SK-N-SH (cell line): ENCODE measurements at regions not wholly inside any gene's neighbourhood (a gene's known extent, or its start where the extent isn't known, plus 50 kb on each side); places are given as distances from the start of the nearest gene placed in this dataset.

Experiments
- POLR2AphosphoS5 ChIP-seq: IDR thresholded peaks from 2 replicates; pipeline ENCODE4 v1.6.1; 2012; ENCODE audit warnings: low read depth, low read length
- TF ChIP-seq, protein P1 (sequence below): fragments of 200-600 bp; sonication (generic); IDR thresholded peaks from 2 replicates; pipeline ENCODE4 v1.6.1; 2017; ENCODE audit warnings: antibody characterized with exemption, mild to moderate bottlenecking, moderate library complexity

DNA sequence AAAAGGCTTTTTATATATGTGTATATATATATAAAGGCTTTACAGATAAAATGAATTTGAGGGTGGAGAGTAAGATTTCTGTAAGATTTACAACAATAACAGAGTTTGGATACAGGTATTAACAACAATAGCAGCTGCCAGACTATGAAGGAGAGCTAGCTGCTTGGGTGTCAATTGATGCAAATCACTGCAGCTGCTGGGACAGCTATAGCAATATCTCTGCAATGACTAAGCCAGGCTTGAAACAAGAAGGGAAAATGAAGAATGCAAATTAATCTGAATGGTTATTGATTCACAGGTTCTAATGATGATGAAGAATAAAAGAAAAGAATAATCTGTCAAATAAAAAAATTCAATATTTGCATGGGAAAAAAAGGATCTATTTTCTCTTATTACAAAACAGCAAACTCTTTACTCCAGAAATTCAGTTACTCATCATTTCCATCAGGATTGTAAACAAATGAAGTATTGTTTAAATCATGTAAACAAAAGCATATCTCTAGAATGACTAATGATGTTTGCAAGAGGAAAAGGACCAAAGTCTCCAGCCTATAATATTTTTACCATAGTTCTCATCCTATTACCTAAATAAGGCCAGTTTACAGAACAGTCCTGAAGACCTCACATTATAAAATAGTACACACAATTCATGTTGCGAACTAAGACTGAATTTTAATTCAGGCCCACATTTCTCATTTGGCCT, 219.0 kb downstream of the HTR1A start:
- TF ChIP-seq, protein P1, sequence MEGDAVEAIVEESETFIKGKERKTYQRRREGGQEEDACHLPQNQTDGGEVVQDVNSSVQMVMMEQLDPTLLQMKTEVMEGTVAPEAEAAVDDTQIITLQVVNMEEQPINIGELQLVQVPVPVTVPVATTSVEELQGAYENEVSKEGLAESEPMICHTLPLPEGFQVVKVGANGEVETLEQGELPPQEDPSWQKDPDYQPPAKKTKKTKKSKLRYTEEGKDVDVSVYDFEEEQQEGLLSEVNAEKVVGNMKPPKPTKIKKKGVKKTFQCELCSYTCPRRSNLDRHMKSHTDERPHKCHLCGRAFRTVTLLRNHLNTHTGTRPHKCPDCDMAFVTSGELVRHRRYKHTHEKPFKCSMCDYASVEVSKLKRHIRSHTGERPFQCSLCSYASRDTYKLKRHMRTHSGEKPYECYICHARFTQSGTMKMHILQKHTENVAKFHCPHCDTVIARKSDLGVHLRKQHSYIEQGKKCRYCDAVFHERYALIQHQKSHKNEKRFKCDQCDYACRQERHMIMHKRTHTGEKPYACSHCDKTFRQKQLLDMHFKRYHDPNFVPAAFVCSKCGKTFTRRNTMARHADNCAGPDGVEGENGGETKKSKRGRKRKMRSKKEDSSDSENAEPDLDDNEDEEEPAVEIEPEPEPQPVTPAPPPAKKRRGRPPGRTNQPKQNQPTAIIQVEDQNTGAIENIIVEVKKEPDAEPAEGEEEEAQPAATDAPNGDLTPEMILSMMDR = no peak
- TF ChIP-seq POLR2AphosphoS5 = no peak
